NCI-H146 treated with DMSO at 0.1 percent for 48 hours (cell line): ENCODE measurements at regions not wholly inside any gene's neighbourhood (a gene's known extent, or its start where the extent isn't known, plus 50 kb on each side); places are given as distances from the start of the nearest gene placed in this dataset.
"Not testable (repeated sequence)": the region's sequence is repeated elsewhere in the genome, so short reads cannot be mapped to it uniquely, and the experiment has no call there.

ENCODE experiments used
- DNase-seq: peaks from one replicate; lab custom pipeline; 2025; ENCODE audit not compliant: unreplicated experiment; lab: John Stamatoyannopoulos, UW

GRCh38 chr2:193469251-193469650 lies 1274.5 kb upstream of the TMEFF2 start:
- DNase-seq: no peak

- no peak for DNase-seq
These were observed 1272.7 kb upstream of the TMEFF2 start for GRCh38 chr2:193467276-193467987.

GRCh38 chr2:193463011-193463410 lies 1268.3 kb upstream of the TMEFF2 start:
- no peak for DNase-seq

- no peak for DNase-seq
These were observed 1267.7 kb upstream of the TMEFF2 start for GRCh38 chr2:193462411-193462810.

- DNase-seq: no peak
These were observed 1266.8 kb upstream of the TMEFF2 start for GRCh38 chr2:193461431-193461934.

- no peak for DNase-seq
These were observed 1252.2 kb upstream of the TMEFF2 start for GRCh38 chr2:193446967-193447366.

- DNase-seq: no peak
These were observed 1247.6 kb upstream of the TMEFF2 start for GRCh38 chr2:193442293-193442692.

- DNase-seq: peak; percentile 1
These were observed 1233.6 kb upstream of the TMEFF2 start for GRCh38 chr2:193428336-193428818.

GRCh38 chr2:193412368-193412767 lies 1217.6 kb upstream of the TMEFF2 start:
- DNase-seq: not testable (repeated sequence)

GRCh38 chr2:193409951-193410350 lies 1215.2 kb upstream of the TMEFF2 start:
- no peak for DNase-seq

- no peak for DNase-seq
These were observed 1187.8 kb upstream of the TMEFF2 start for GRCh38 chr2:193382583-193382982.

GRCh38 chr2:193377789-193378188 lies 1183.1 kb upstream of the TMEFF2 start:
- DNase-seq: no peak

- DNase-seq: no peak
These were observed 1178.4 kb upstream of the TMEFF2 start for GRCh38 chr2:193373120-193373519.

GRCh38 chr2:193371200-193371599 lies 1176.5 kb upstream of the TMEFF2 start:
- DNase-seq: no peak

- no peak for DNase-seq
These were observed 1173.9 kb upstream of the TMEFF2 start for GRCh38 chr2:193368615-193369014.

- no peak for DNase-seq
These were observed 1162.8 kb upstream of the TMEFF2 start for GRCh38 chr2:193357508-193357907.

- not testable (repeated sequence) for DNase-seq
These were observed 1158.0 kb upstream of the TMEFF2 start for GRCh38 chr2:193352665-193353242.

GRCh38 chr2:193350509-193350908 lies 1155.8 kb upstream of the TMEFF2 start:
- no peak for DNase-seq

GRCh38 chr2:193349642-193350041 lies 1154.9 kb upstream of the TMEFF2 start:
- no peak for DNase-seq

GRCh38 chr2:193348055-193348454 lies 1153.3 kb upstream of the TMEFF2 start:
- no peak for DNase-seq

- DNase-seq: no peak
These were observed 1142.0 kb upstream of the TMEFF2 start for GRCh38 chr2:193336781-193337180.

GRCh38 chr2:193334401-193334800 lies 1139.7 kb upstream of the TMEFF2 start:
- DNase-seq: no peak
